Sigmoid colon (tissue), 6 donors: ENCODE measurements at regions not wholly inside any gene's neighbourhood (a gene's known extent, or its start where the extent isn't known, plus 50 kb on each side); places are given as distances from the start of the nearest gene placed in this dataset.

Experiments used
- DNase-seq: peaks from one replicate; pipeline ENCODE4 v3.0.0-alpha.2; 2019
- H3K27ac ChIP-seq, 4 donors: fragments of 200-600 bp; sonication (generic); one replicate each; pipeline ENCODE4 v1.5.1; 2016 to 2019; ENCODE audit warnings: mild to moderate bottlenecking in 1 of 4
- H3K27me3 ChIP-seq, 3 donors: fragments of 200-600 bp; sonication (generic); one replicate each; pipeline ENCODE4 v1.5.1; 2019; ENCODE audit warnings: mild to moderate bottlenecking in 1 of 3
- H3K36me3 ChIP-seq, 4 donors: fragments of 200-600 bp; sonication (generic); one replicate each; pipeline ENCODE4 v1.5.1; 2016 to 2019
- H3K4me1 ChIP-seq, 4 donors: fragments of 200-600 bp; sonication (generic); one replicate each; pipeline ENCODE4 v1.5.1; 2017 to 2019
- H3K4me3 ChIP-seq, 4 donors: fragments of 200-600 bp; sonication (generic); one replicate each; pipeline ENCODE4 v1.5.1; 2017 to 2019; ENCODE audit warnings: mild to moderate bottlenecking in 2 of 4, moderate library complexity in 1 of 4
- H3K9me3 ChIP-seq, 4 donors: fragments of 200-600 bp in 3 of 4; sonication (generic) in 3 of 4; one replicate each; pipeline versions ENCODE4 v1.5.1 to v1.6.1; 2013 to 2019
- CTCF ChIP-seq, 4 experiments: fragments of 450-650 bp in 3 of 4; fragments of 200-600 bp in 1 of 4; IDR thresholded peaks; one replicate each; pipeline ENCODE4 v1.5.1; 2016 to 2019; ENCODE audit warnings: antibody characterized with exemption in 4 of 4, mild to moderate bottlenecking in 3 of 4, moderate library complexity in 2 of 4
- EP300 ChIP-seq, 4 donors: sonication (generic); formaldehyde crosslinking; IDR thresholded peaks; one replicate each; pipeline ENCODE4 v1.6.1; 2017; ENCODE audit warnings: antibody characterized with exemption in 4 of 4
- POLR2A ChIP-seq, 2 donors: fragments of 450-650 bp; IDR thresholded peaks; one replicate each; pipeline ENCODE4 v1.6.1; 2016; ENCODE audit warnings: antibody characterized with exemption in 2 of 2, mild to moderate bottlenecking in 2 of 2, moderate library complexity in 2 of 2
- POLR2AphosphoS5 ChIP-seq, 4 donors: sonication (generic); formaldehyde crosslinking; IDR thresholded peaks; one replicate each; pipeline ENCODE4 v1.6.1; 2017; ENCODE audit warnings: antibody characterized with exemption in 4 of 4
- WGBS, 2 donors: extraction: QIAGEN DNeasy Blood & Tissue Kit; methylation state at CpG; one replicate each; pipeline ENCODE4 v1.1.7; 2013; 5-methylcytosine and 5-hydroxymethylcytosine counted together
- intact Hi-C: fragments of 100-400 bp; cut with DNase I; formaldehyde crosslinking; loops from one replicate; pipeline ENCODE4 v1.15.1; 2023
- donor health status: healthy with polysubstance abuse.
- donor health status: healthy.

GRCh38 chr2:123826729-123827271, 198.3 kb upstream of the CNTNAP5 start:
- no peaks in the 10 kb centered on the region for H3K36me3 ChIP-seq
- no peak overlapping the region for H3K27ac ChIP-seq
- TF ChIP-seq POLR2A (IDR thresholded peaks at IDR 0.05): no peak
- no peaks in the 10 kb centered on the region for H3K4me1 ChIP-seq
- H3K4me3 ChIP-seq: no peak overlapping the region
- peaks cover 0 to 4% (median 0%) of the 10 kb centered on the region in 4 donors for H3K9me3 ChIP-seq
- WGBS, 2 donors: 95 to 96% methylated on average over 26 of the region's 26 CpGs
- no peaks in the 10 kb centered on the region for H3K27me3 ChIP-seq
- intact Hi-C loops: no loop called here
- DNase-seq: no peak

GRCh38 chr2:123839326-123839725, 185.8 kb upstream of the CNTNAP5 start:
- H3K27ac ChIP-seq: no peak overlapping the region
- TF ChIP-seq POLR2A (IDR thresholded peaks at IDR 0.05) (no peak), CTCF (IDR thresholded peaks at IDR 0.05) (no peak), POLR2AphosphoS5 (IDR thresholded peaks at IDR 0.05) (no peak), EP300 (IDR thresholded peaks at IDR 0.05) (no peak)
- peaks cover 0 to 2% (median 0%) of the 10 kb centered on the region in 4 donors for H3K9me3 ChIP-seq
- intact Hi-C loops: no loop called here
- no peak for DNase-seq
- no peaks in the 10 kb centered on the region for H3K36me3 ChIP-seq
- no peaks in the 10 kb centered on the region for H3K4me1 ChIP-seq
- H3K4me3 ChIP-seq: no peak overlapping the region
- H3K27me3 ChIP-seq: no peaks in the 10 kb centered on the region

DNA sequence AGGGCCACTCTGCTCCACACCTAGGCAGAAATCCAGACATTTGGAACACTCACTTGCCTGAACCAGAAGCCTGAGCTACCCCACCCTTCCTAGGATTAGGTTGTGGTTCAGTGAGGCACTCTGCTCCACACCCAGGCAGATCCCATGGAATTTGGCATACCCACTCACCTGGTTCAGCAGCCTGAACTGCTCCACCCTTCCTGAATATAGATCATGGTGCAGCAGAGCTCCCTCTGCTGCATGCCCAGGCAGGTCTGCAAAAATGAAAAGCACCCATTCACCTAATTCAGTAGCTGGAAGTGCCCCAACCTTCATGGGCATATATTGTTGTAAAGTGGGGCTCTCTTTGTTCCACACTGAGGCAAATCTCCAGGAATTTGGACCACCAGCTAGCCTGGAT, 185.1 kb upstream of the CNTNAP5 start:
- Histone ChIP-seq H3K9me3 (peaks cover 0 to 2% (median 0%) of the 10 kb centered on the region in 4 donors), H3K27ac (no peak overlapping the region), H3K4me1 (no peaks in the 10 kb centered on the region), H3K4me3 (no peak overlapping the region), H3K27me3 (no peaks in the 10 kb centered on the region), H3K36me3 (no peaks in the 10 kb centered on the region)
- intact Hi-C loops: no loop called here
- no peak for TF ChIP-seq CTCF (IDR thresholded peaks at IDR 0.05)
- no peak for TF ChIP-seq EP300 (IDR thresholded peaks at IDR 0.05)
- no peak for TF ChIP-seq POLR2AphosphoS5 (IDR thresholded peaks at IDR 0.05)
- TF ChIP-seq POLR2A (IDR thresholded peaks at IDR 0.05): no peak
- no peak for DNase-seq

- Histone ChIP-seq H3K9me3 (peaks cover 0 to 2% (median 0%) of the 10 kb centered on the region in 4 donors), H3K36me3 (no peaks in the 10 kb centered on the region), H3K27ac (no peak overlapping the region), H3K4me3 (no peak overlapping the region), H3K4me1 (no peaks in the 10 kb centered on the region), H3K27me3 (no peaks in the 10 kb centered on the region)
- no peak for DNase-seq
- TF ChIP-seq POLR2A (IDR thresholded peaks at IDR 0.05): no peak
- no peak for TF ChIP-seq CTCF (IDR thresholded peaks at IDR 0.05)
- no peak for TF ChIP-seq POLR2AphosphoS5 (IDR thresholded peaks at IDR 0.05)
- no peak for TF ChIP-seq EP300 (IDR thresholded peaks at IDR 0.05)
- intact Hi-C loops: no loop called here
- 87 to 91% methylated on average over 3 of the region's 3 CpGs for WGBS, 2 donors
Observed at GRCh38 chr2:123840574-123840973, 184.5 kb upstream of the CNTNAP5 start.

GRCh38 chr2:123851281-123851680, 173.8 kb upstream of the CNTNAP5 start:
- WGBS, 2 donors: 44 to 49% methylated on average over 1 of the region's 1 CpG
- intact Hi-C loops: no loop called here
- TF ChIP-seq POLR2A (IDR thresholded peaks at IDR 0.05): no peak
- no peak for TF ChIP-seq CTCF (IDR thresholded peaks at IDR 0.05)
- TF ChIP-seq POLR2AphosphoS5 (IDR thresholded peaks at IDR 0.05): no peak
- no peak for TF ChIP-seq EP300 (IDR thresholded peaks at IDR 0.05)
- Histone ChIP-seq H3K9me3 (peaks cover 0 to 2% (median 0%) of the 10 kb centered on the region in 4 donors), H3K4me1 (no peaks in the 10 kb centered on the region), H3K36me3 (no peaks in the 10 kb centered on the region), H3K27ac (no peak overlapping the region), H3K4me3 (no peak overlapping the region), H3K27me3 (no peaks in the 10 kb centered on the region)
- no peak for DNase-seq
